HG02943 (cell line): ENCODE measurements at regions not wholly inside any gene's neighbourhood (a gene's known extent, or its start where the extent isn't known, plus 50 kb on each side); places are given as distances from the start of the nearest gene placed in this dataset.

Experiments
- ATAC-seq: cut with Tn5 transposase; IDR thresholded peaks from one replicate; pipeline ENCODE4 v1.9.1; 2021; ENCODE audit warnings: mild to moderate bottlenecking, low read depth, moderate library complexity; ENCODE audit not compliant: unreplicated experiment

GRCh38 chr4:184879271-184879670 is 53.5 kb upstream of the ACSL1 start:
- no peak for ATAC-seq

- ATAC-seq, result no peak
Measured at GRCh38 chr4:184882276-184882675, 56.5 kb upstream of the ACSL1 start.

- ATAC-seq, result no peak
Measured at GRCh38 chr4:184883024-184883423, 57.3 kb upstream of the ACSL1 start.

GRCh38 chr4:184884883-184885282 is 59.1 kb upstream of the ACSL1 start:
- ATAC-seq, result no peak

- ATAC-seq, result no peak
Measured at GRCh38 chr4:184885602-184886001, 59.8 kb upstream of the ACSL1 start.

GRCh38 chr4:184887333-184887732 is 61.6 kb upstream of the ACSL1 start:
- ATAC-seq, result no peak

- ATAC-seq, result no peak
Measured at GRCh38 chr4:184887947-184888346, 62.2 kb upstream of the ACSL1 start.

GRCh38 chr4:184889666-184890335 is 64.0 kb upstream of the ACSL1 start:
- no peak for ATAC-seq

GRCh38 chr4:184890499-184890898 is 64.7 kb upstream of the ACSL1 start:
- ATAC-seq, result no peak

GRCh38 chr4:184891816-184892397 is 66.1 kb upstream of the ACSL1 start:
- no peak for ATAC-seq

GRCh38 chr4:184892999-184893398 is 67.2 kb upstream of the ACSL1 start:
- ATAC-seq, result no peak

- ATAC-seq, result no peak
Measured at GRCh38 chr4:184893801-184894571, 68.2 kb upstream of the ACSL1 start.

- ATAC-seq, result no peak
Measured at GRCh38 chr4:184895012-184895695, 69.4 kb upstream of the ACSL1 start.

GRCh38 chr4:184896868-184897715 is 71.3 kb upstream of the ACSL1 start:
- peak; percentile 59 for ATAC-seq

- no peak for ATAC-seq
Measured at GRCh38 chr4:184897895-184898294, 72.1 kb upstream of the ACSL1 start.

GRCh38 chr4:184898793-184899192 is 73.0 kb upstream of the ACSL1 start:
- no peak for ATAC-seq

- no peak for ATAC-seq
Measured at GRCh38 chr4:184899261-184900134, 73.7 kb upstream of the ACSL1 start.

GRCh38 chr4:184900184-184900583 is 74.4 kb upstream of the ACSL1 start:
- ATAC-seq, result no peak

GRCh38 chr4:184902550-184902949 is 76.8 kb upstream of the ACSL1 start:
- ATAC-seq, result no peak
